GM12873 (cell line): ENCODE measurements at regions not wholly inside any gene's neighbourhood (a gene's known extent, or its start where the extent isn't known, plus 50 kb on each side); places are given as distances from the start of the nearest gene placed in this dataset.

Experiments used
- TF ChIP-seq, protein P1 (sequence below): IDR thresholded peaks from 2 replicates; pipeline ENCODE4 v1.5.1; 2012; ENCODE audit warnings: low read depth, mild to moderate bottlenecking, moderate library complexity, low read length, control low read depth; ENCODE audit not compliant: insufficient read depth; ENCODE audit errors: missing control alignments

- TF ChIP-seq, protein P1, sequence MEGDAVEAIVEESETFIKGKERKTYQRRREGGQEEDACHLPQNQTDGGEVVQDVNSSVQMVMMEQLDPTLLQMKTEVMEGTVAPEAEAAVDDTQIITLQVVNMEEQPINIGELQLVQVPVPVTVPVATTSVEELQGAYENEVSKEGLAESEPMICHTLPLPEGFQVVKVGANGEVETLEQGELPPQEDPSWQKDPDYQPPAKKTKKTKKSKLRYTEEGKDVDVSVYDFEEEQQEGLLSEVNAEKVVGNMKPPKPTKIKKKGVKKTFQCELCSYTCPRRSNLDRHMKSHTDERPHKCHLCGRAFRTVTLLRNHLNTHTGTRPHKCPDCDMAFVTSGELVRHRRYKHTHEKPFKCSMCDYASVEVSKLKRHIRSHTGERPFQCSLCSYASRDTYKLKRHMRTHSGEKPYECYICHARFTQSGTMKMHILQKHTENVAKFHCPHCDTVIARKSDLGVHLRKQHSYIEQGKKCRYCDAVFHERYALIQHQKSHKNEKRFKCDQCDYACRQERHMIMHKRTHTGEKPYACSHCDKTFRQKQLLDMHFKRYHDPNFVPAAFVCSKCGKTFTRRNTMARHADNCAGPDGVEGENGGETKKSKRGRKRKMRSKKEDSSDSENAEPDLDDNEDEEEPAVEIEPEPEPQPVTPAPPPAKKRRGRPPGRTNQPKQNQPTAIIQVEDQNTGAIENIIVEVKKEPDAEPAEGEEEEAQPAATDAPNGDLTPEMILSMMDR: no peak
These were observed 73.9 kb upstream of the BACH2 start for GRCh38 chr6:90370493-90370959.

- TF ChIP-seq, protein P1: no peak
These were observed 73.0 kb upstream of the BACH2 start for GRCh38 chr6:90369651-90370050.

- TF ChIP-seq, protein P1: no peak
These were observed 72.4 kb upstream of the BACH2 start for GRCh38 chr6:90369024-90369519.

DNA sequence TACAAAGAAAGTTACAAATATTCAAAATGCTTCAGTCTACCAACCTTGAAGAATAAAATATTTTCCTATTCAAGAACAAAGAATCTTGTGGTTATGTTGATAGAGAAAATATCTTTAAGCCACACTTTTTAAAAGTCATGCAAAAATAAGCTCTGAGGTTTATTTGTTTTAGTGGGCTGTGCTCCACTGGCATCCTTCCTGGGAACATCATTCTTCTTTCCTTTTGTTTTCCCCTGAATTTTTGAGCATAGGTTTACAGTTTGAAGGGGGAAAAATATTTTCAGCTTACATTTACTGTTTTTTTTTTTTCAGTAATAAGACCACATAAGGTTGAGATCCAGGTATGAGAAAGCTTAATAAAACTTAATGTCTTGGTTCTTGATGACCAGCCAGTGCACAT is 72.0 kb upstream of the BACH2 start:
- TF ChIP-seq, protein P1: no peak

DNA sequence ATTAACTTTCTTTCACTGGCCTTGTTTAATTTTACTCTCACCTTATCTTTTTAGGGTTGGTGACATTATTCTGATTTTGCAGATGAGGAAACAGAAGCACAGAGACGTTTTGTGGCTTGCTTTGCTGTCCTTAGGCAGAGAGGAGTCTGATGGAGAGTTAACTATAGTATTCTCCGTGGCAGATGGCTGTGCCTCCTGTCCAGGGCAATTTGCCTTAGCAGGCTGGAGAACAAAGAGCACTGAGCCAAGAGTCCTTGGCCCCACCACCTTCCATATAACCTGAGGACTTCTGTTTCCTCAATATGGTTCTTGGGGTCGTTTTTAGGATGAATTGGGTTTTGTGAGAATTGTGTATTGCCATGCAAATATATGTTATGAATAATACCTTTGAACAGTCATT is 71.4 kb upstream of the BACH2 start:
- TF ChIP-seq, protein P1: no peak

DNA sequence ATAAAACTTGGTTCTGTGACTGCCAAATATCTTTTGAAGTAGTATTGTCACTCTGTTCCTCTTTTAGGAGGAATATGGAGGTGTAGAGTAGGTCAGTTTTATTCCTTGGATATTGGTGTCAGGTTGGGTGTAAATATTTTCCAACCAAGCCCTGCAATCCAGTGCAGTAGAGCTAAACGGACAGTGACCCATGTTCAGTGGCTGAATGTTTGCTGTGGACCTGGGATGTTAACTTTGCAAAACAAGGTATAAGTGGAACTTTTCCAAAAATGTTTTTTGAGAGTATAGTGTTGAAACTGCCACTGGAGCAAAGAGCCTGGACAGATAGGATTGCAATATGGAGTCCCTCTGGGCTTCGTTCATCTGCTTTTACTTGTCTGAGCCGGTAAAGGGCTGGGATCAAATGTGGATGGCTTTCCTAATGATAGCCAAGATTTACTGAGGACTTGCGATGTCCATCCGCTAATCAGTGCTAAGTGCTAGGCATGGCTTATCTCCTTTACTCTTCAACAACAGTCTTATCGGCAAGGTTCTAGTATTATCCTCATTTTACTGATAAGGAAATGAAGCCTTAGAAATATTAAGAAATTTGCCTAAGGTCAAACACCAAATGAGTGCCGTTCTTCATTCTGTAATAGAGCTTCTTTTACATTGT is 69.0 kb upstream of the BACH2 start:
- TF ChIP-seq, protein P1: no peak

DNA sequence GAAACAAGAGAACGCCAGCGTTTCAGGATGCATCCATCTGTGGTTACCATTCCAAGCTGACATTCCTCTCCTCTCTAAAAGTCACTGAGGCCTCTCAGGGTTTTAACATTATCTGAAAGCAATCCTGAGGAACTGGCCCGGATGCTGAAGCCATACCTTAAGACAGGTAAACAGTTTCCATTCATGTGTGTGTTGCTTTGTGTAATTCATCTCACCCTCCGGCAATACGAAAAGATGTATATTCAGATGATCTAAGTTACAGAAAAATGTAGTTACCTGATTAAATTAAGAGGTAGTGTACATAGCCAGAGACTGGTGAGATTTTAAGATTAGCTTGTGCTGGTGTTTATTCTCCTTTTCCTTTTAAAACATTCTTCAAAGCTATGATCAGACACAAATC is 68.4 kb upstream of the BACH2 start:
- TF ChIP-seq, protein P1: no peak

- TF ChIP-seq, protein P1: no peak
These were observed 67.6 kb upstream of the BACH2 start for GRCh38 chr6:90364286-90364685.
